Natural killer cell (primary cell): ENCODE measurements at regions not wholly inside any gene's neighbourhood (a gene's known extent, or its start where the extent isn't known, plus 50 kb on each side); places are given as distances from the start of the nearest gene placed in this dataset.
A peak's percentile ranks its signal among the peaks of the same experiment; 100 is the strongest.

Experiments used
- ATAC-seq, 3 donors: fragments of 150-1000 bp in 2 of 3; fragments of 200-7000 bp in 1 of 3; cut with Tn5 transposase; 1 replicate in 1 of 3; 2 replicates in 2 of 3; pipeline ENCODE4 v1.10.0; 2021; ENCODE audit warnings: mild to moderate bottlenecking in 2 of 3, moderate library complexity in 2 of 3
- DNase-seq, 2 donors: peaks; one replicate each; pipeline versions ENCODE4 v3.0.0 to v3.0.0-alpha.2; 2013 to 2021; ENCODE audit warnings: mixed read lengths in 1 of 2
- H3K27ac ChIP-seq: one replicate; pipeline ENCODE4 v1.5.1; 2013; ENCODE audit warnings: mild to moderate bottlenecking, low read length
- H3K27me3 ChIP-seq: one replicate; pipeline ENCODE4 v1.6.1; 2013; ENCODE audit warnings: low read length; ENCODE audit not compliant: control insufficient read depth, insufficient read depth
- H3K36me3 ChIP-seq: one replicate; pipeline ENCODE4 v1.6.1; 2013; ENCODE audit warnings: low read length; ENCODE audit not compliant: control insufficient read depth, insufficient read depth
- H3K4me1 ChIP-seq: one replicate; pipeline ENCODE4 v1.6.1; 2013; ENCODE audit warnings: low read length; ENCODE audit not compliant: control insufficient read depth, insufficient read depth
- H3K4me3 ChIP-seq: one replicate; pipeline ENCODE4 v1.5.1; 2013; ENCODE audit warnings: low read length
- H3K9me3 ChIP-seq: one replicate; pipeline ENCODE4 v1.6.1; 2013; ENCODE audit warnings: low read length; ENCODE audit not compliant: control insufficient read depth, insufficient read depth
- H3K27ac Mint-ChIP-seq, 2 donors: one replicate each; pipeline ENCODE4 v1.8.0; 2022; ENCODE audit warnings: mild to moderate bottlenecking in 2 of 2, mixed read lengths in 2 of 2, moderate library complexity in 1 of 2
- H3K27me3 Mint-ChIP-seq, 2 donors: one replicate each; pipeline ENCODE4 v1.8.0; 2022; ENCODE audit warnings: low read depth in 2 of 2, mixed read lengths in 2 of 2
- H3K36me3 Mint-ChIP-seq: one replicate; pipeline ENCODE4 v1.8.0; 2022; ENCODE audit warnings: mixed read lengths
- H3K4me1 Mint-ChIP-seq, 2 donors: one replicate each; pipeline ENCODE4 v1.8.0; 2022; ENCODE audit warnings: mixed read lengths in 2 of 2
- H3K4me3 Mint-ChIP-seq: one replicate; pipeline ENCODE4 v1.8.0; 2022; ENCODE audit warnings: mild to moderate bottlenecking, moderate library complexity, mixed read lengths
- H3K9me3 Mint-ChIP-seq, 2 donors: one replicate each; pipeline ENCODE4 v1.8.0; 2022; ENCODE audit warnings: mixed read lengths in 2 of 2
- CTCF ChIP-seq: fragments of 200-600 bp; IDR thresholded peaks from one replicate; pipeline ENCODE4 v1.8.0; 2022; ENCODE audit warnings: antibody characterized with exemption
- WGBS: methylation state at CpG from one replicate; pipeline ENCODE4 v1.1.7; 2013; ENCODE audit warnings: missing lambda C conversion rate; ENCODE audit not compliant: insufficient coverage; 5-methylcytosine and 5-hydroxymethylcytosine counted together
- intact Hi-C: fragments of 100-400 bp; cut with micrococcal nuclease; formaldehyde crosslinking; loops from one replicate; pipeline ENCODE4 v1.14.2; 2022

- H3K27me3 ChIP-seq: no peaks in the 10 kb centered on the region
- Mint-ChIP-seq H3K27ac (no peak overlapping the region), H3K9me3 (no peaks in the 10 kb centered on the region), H3K27me3 (peaks cover 12 to 50% of the 10 kb centered on the region in 2 donors), H3K4me3 (no peak overlapping the region), H3K36me3 (no peaks in the 10 kb centered on the region), H3K4me1 (peaks cover 0 to 4% of the 10 kb centered on the region in 2 donors)
- intact Hi-C loops: no loop called here
- no peaks in the 10 kb centered on the region for H3K36me3 ChIP-seq
- no peak for TF ChIP-seq CTCF
- 100% methylated on average over 1 of the region's 1 CpG for WGBS
- H3K9me3 ChIP-seq: no peaks in the 10 kb centered on the region
- no peaks in the 10 kb centered on the region for H3K4me1 ChIP-seq
- H3K27ac ChIP-seq: no peak overlapping the region
- DNase-seq (no peak), ATAC-seq (no peak)
- H3K4me3 ChIP-seq: no peak overlapping the region
Observed at GRCh38 chr9:17065062-17065461, 69.8 kb upstream of the CNTLN start.

- Mint-ChIP-seq H3K4me1 (peaks cover 0 to 4% of the 10 kb centered on the region in 2 donors), H3K4me3 (no peak overlapping the region), H3K9me3 (no peaks in the 10 kb centered on the region), H3K36me3 (no peaks in the 10 kb centered on the region), H3K27me3 (peaks cover 12 to 52% of the 10 kb centered on the region in 2 donors), H3K27ac (no peak overlapping the region)
- no peak for TF ChIP-seq CTCF
- DNase-seq (no peak), ATAC-seq (no peak)
- H3K36me3 ChIP-seq: no peaks in the 10 kb centered on the region
- H3K27ac ChIP-seq: no peak overlapping the region
- intact Hi-C loops: no loop called here
- H3K27me3 ChIP-seq: no peaks in the 10 kb centered on the region
- no peak overlapping the region for H3K4me3 ChIP-seq
- H3K9me3 ChIP-seq: no peaks in the 10 kb centered on the region
- H3K4me1 ChIP-seq: no peaks in the 10 kb centered on the region
- 100% methylated on average over 1 of the region's 1 CpG for WGBS
Observed at GRCh38 chr9:17064558-17064957, 70.3 kb upstream of the CNTLN start.

GRCh38 chr9:17063535-17064135 is 71.2 kb upstream of the CNTLN start:
- Mint-ChIP-seq H3K27ac (no peak overlapping the region), H3K36me3 (no peaks in the 10 kb centered on the region), H3K4me1 (peaks cover 0 to 4% of the 10 kb centered on the region in 2 donors), H3K9me3 (no peaks in the 10 kb centered on the region), H3K27me3 (peaks cover 12 to 49% of the 10 kb centered on the region in 2 donors), H3K4me3 (no peak overlapping the region)
- H3K9me3 ChIP-seq: no peaks in the 10 kb centered on the region
- intact Hi-C loops: loop anchor here (2.0 kb wide), 1 partner anchor 399 kb away; no protein-coding TSS in a partner anchor
- H3K27me3 ChIP-seq: no peaks in the 10 kb centered on the region
- 0% methylated on average over 1 of the region's 2 CpGs for WGBS
- DNase-seq (peak in 1 of 2 donors; percentile 16), ATAC-seq (peak; percentile 42 to 83 (median 65))
- no peak overlapping the region for H3K27ac ChIP-seq
- no peak overlapping the region for H3K4me3 ChIP-seq
- TF ChIP-seq CTCF: peak; percentile 77
- H3K4me1 ChIP-seq: no peaks in the 10 kb centered on the region
- H3K36me3 ChIP-seq: no peaks in the 10 kb centered on the region

GRCh38 chr9:17062497-17062896 is 72.3 kb upstream of the CNTLN start:
- no peaks in the 10 kb centered on the region for H3K4me1 ChIP-seq
- H3K27ac Mint-ChIP-seq: no peak overlapping the region
- no peaks in the 10 kb centered on the region for H3K27me3 ChIP-seq
- H3K4me3 ChIP-seq: no peak overlapping the region
- intact Hi-C loops: loop anchor here (2.0 kb wide), 1 partner anchor 400 kb away; no protein-coding TSS in a partner anchor
- no peaks in the 10 kb centered on the region for H3K9me3 Mint-ChIP-seq
- H3K36me3 Mint-ChIP-seq: no peaks in the 10 kb centered on the region
- no peaks in the 10 kb centered on the region for H3K9me3 ChIP-seq
- H3K27ac ChIP-seq: no peak overlapping the region
- H3K27me3 Mint-ChIP-seq: peaks cover 10 to 38% of the 10 kb centered on the region in 2 donors
- DNase-seq: no peak
- no peak for ATAC-seq
- no peak for TF ChIP-seq CTCF
- no peak overlapping the region for H3K4me3 Mint-ChIP-seq
- no peaks in the 10 kb centered on the region for H3K36me3 ChIP-seq
- peaks cover 0 to 4% of the 10 kb centered on the region in 2 donors for H3K4me1 Mint-ChIP-seq
- WGBS: no CpG with 5 or more reads among the region's 1 CpG
